Spleen (tissue), 7 donors: ENCODE measurements at regions not wholly inside any gene's neighbourhood (a gene's known extent, or its start where the extent isn't known, plus 50 kb on each side); places are given as distances from the start of the nearest gene placed in this dataset.

Experiments used
- POLR2A ChIP-seq, 3 donors: fragments of 450-650 bp; IDR thresholded peaks; one replicate each; pipeline ENCODE4 v1.5.1; 2017; ENCODE audit warnings: antibody characterized with exemption in 3 of 3, mild to moderate bottlenecking in 1 of 3
- POLR2AphosphoS5 ChIP-seq, 3 donors: sonication (generic); formaldehyde crosslinking; IDR thresholded peaks; one replicate each; pipeline ENCODE4 v1.5.1; 2017; ENCODE audit warnings: antibody characterized with exemption in 3 of 3
- TF ChIP-seq, protein P1 (sequence below), 11 experiments: fragments of 200-600 bp in 7 of 11; fragments of 450-650 bp in 4 of 11; sonication (generic) in 4 of 11; IDR thresholded peaks in 8 of 11; conservative IDR thresholded peaks in 3 of 11; 1 replicate in 7 of 11; 2 replicates in 4 of 11; pipeline versions ENCODE4 v1.4.0 to v1.8.0; 2016 to 2021; ENCODE audit warnings: antibody characterized with exemption in 11 of 11, inconsistent platforms in 4 of 11, mild to moderate bottlenecking in 1 of 11
- donor health status: DM: no; HTN: no; CAD: no; lungs with moderate emphysema.
- donor health status: DM: no; HTN: no; CAD: no.
- donor health status: DM: no; HTN: no; CAD: no.

DNA sequence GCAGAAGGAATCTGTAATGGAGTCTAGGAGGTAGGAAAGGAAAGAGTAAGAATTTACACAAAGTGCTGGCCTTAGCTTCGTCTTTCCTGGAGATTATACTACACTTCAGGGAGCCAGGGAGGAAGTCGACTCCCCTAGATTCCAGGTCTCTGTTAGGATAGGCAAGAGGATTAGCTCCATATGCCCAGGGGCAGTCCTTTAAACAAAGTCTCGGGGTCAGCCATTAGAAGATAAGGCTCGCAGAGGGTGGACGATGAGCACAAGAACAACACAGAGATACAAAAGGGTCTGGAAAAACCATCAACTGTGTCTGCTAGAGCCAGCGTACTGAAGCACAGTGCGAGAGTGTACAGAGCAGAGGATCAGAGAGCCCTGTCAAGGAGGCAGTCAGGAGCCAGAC, 344.7 kb upstream of the TNC start:
- TF ChIP-seq, protein P1, sequence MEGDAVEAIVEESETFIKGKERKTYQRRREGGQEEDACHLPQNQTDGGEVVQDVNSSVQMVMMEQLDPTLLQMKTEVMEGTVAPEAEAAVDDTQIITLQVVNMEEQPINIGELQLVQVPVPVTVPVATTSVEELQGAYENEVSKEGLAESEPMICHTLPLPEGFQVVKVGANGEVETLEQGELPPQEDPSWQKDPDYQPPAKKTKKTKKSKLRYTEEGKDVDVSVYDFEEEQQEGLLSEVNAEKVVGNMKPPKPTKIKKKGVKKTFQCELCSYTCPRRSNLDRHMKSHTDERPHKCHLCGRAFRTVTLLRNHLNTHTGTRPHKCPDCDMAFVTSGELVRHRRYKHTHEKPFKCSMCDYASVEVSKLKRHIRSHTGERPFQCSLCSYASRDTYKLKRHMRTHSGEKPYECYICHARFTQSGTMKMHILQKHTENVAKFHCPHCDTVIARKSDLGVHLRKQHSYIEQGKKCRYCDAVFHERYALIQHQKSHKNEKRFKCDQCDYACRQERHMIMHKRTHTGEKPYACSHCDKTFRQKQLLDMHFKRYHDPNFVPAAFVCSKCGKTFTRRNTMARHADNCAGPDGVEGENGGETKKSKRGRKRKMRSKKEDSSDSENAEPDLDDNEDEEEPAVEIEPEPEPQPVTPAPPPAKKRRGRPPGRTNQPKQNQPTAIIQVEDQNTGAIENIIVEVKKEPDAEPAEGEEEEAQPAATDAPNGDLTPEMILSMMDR (IDR thresholded peaks at IDR 0.05 in 8 of 11, conservative IDR thresholded peaks at IDR 0.05 in 3 of 11), result no peak
- no peak for TF ChIP-seq POLR2AphosphoS5 (IDR thresholded peaks at IDR 0.05)
- TF ChIP-seq POLR2A (IDR thresholded peaks at IDR 0.05), result no peak
